Mammary epithelial cell (primary cell): ENCODE measurements at regions not wholly inside any gene's neighbourhood (a gene's known extent, or its start where the extent isn't known, plus 50 kb on each side); places are given as distances from the start of the nearest gene placed in this dataset.

ENCODE experiments used
- EZH2 ChIP-seq: IDR thresholded peaks from 2 replicates; pipeline ENCODE4 v1.6.1; 2012; ENCODE audit warnings: low read length, inconsistent platforms, borderline replicate concordance
- TF ChIP-seq, protein P1 (sequence below), 2 donors: IDR thresholded peaks in 1 of 2; conservative IDR thresholded peaks in 1 of 2; 2 replicates each; pipeline ENCODE4 v1.5.1; 2011 to 2012; ENCODE audit warnings: inconsistent platforms in 2 of 2, low read length in 2 of 2, mild to moderate bottlenecking in 2 of 2, control low read depth in 1 of 2, low read depth in 1 of 2; ENCODE audit not compliant: insufficient read depth in 1 of 2; ENCODE audit errors: extremely low read depth in 1 of 2

DNA sequence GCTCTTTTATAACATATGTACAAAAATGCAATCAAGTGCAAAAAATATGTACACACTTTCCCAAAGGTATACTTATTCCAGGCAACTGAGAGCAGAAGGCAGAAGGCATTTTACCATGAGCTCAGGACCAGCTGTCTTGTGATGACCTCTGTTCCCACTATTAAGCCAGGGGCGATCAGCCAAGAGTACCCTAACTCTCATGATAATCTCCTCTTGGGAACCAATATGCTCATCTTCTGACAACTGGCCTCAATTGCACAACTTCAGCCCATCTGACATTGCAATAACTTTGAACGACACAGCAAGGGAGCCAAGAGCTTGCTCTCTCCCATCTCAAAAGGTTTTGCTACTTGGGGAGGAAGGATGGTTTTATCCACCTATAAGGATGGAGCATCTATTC lies 471.9 kb downstream of the HS3ST3B1 start:
- TF ChIP-seq, protein P1, sequence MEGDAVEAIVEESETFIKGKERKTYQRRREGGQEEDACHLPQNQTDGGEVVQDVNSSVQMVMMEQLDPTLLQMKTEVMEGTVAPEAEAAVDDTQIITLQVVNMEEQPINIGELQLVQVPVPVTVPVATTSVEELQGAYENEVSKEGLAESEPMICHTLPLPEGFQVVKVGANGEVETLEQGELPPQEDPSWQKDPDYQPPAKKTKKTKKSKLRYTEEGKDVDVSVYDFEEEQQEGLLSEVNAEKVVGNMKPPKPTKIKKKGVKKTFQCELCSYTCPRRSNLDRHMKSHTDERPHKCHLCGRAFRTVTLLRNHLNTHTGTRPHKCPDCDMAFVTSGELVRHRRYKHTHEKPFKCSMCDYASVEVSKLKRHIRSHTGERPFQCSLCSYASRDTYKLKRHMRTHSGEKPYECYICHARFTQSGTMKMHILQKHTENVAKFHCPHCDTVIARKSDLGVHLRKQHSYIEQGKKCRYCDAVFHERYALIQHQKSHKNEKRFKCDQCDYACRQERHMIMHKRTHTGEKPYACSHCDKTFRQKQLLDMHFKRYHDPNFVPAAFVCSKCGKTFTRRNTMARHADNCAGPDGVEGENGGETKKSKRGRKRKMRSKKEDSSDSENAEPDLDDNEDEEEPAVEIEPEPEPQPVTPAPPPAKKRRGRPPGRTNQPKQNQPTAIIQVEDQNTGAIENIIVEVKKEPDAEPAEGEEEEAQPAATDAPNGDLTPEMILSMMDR (conservative IDR thresholded peaks at IDR 0.05 in 1 of 2, IDR thresholded peaks at IDR 0.05 in 1 of 2; ENCODE audit: extremely low read depth in 1 of 2, insufficient read depth in 1 of 2, low read depth in 1 of 2, low read length in 2 of 2) = no peak
- no peak for TF ChIP-seq EZH2
